Esophagus (tissue), 2 donors: ENCODE measurements at regions not wholly inside any gene's neighbourhood (a gene's known extent, or its start where the extent isn't known, plus 50 kb on each side); places are given as distances from the start of the nearest gene placed in this dataset.

ENCODE experiments used
- H3K27ac ChIP-seq, 2 donors: one replicate each; pipeline ENCODE4 v1.5.1; 2013; ENCODE audit warnings: low read depth in 2 of 2, mild to moderate bottlenecking in 2 of 2, inconsistent platforms in 1 of 2, low read length in 1 of 2, moderate library complexity in 1 of 2
- H3K27me3 ChIP-seq, 2 donors: one replicate each; pipeline ENCODE4 v1.6.1; 2013; ENCODE audit warnings: low read length in 2 of 2, control low read depth in 1 of 2, mild to moderate bottlenecking in 1 of 2; ENCODE audit not compliant: insufficient read depth in 2 of 2, control insufficient read depth in 1 of 2
- H3K36me3 ChIP-seq, 2 donors: one replicate each; pipeline ENCODE4 v1.6.1; 2013; ENCODE audit warnings: low read length in 1 of 2; ENCODE audit not compliant: control insufficient read depth in 2 of 2, insufficient read depth in 2 of 2
- H3K4me1 ChIP-seq, 2 donors: one replicate each; pipeline ENCODE4 v1.6.1; 2013; ENCODE audit warnings: low read length in 1 of 2; ENCODE audit not compliant: control insufficient read depth in 2 of 2, insufficient read depth in 2 of 2
- H3K4me3 ChIP-seq, 2 donors: one replicate each; pipeline ENCODE4 v1.5.1; 2013; ENCODE audit warnings: low read length in 2 of 2, mild to moderate bottlenecking in 2 of 2, low read depth in 1 of 2, moderate library complexity in 1 of 2
- H3K9me3 ChIP-seq, 2 donors: one replicate each; pipeline ENCODE4 v1.6.1; 2013; ENCODE audit warnings: mild to moderate bottlenecking in 2 of 2, low read depth in 1 of 2, low read length in 1 of 2, moderate library complexity in 1 of 2; ENCODE audit not compliant: control insufficient read depth in 2 of 2, insufficient read depth in 1 of 2
- WGBS, 2 donors: extraction: QIAGEN DNeasy Blood & Tissue Kit; methylation state at CpG; one replicate each; pipeline ENCODE4 v1.1.7; 2013; 5-methylcytosine and 5-hydroxymethylcytosine counted together
- donor health status: healthy with polysubstance abuse.
- donor health status: Bipolar disorder and iron deficiency.

DNA sequence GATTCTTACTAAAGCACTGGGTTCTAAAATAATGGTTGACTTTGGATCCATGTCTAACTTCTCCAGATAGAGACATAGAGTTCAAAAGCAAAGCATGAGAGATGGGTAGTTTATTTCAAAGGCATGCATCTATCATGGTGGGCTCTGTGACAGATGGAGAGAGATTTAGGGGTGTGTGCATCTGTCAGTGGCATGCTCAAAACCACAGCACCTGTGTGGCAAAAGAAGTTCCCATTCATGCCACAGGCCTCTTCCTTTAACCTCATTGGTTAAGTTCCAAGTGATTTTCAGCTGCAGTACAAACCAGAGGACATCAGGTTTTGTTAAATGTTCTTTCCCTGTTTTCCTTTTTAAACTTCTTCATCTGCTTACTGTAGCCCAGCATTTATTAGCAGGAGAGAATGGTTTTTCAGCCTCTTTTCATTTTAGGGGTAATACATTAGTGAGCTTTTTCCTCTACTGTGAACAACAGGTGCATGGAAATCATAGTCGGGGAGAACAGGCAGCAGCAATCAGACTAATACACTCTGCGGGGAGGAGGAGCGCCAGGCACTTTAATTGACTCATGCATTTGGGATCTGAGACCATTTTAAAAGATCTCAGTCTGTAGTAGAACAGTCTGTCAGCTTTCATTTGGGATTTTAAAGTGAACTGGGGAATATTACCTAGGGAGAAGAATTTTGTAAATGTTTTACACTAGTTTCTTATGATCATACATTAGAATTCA lies 52.4 kb upstream of the UPP2 start:
- Histone ChIP-seq H3K27me3 (no peaks in the 10 kb centered on the region), H3K4me1 (no peaks in the 10 kb centered on the region), H3K9me3 (no peaks in the 10 kb centered on the region), H3K27ac (no peak overlapping the region), H3K4me3 (no peak overlapping the region), H3K36me3 (no peaks in the 10 kb centered on the region)
- 81 to 91% methylated on average over 3 of the region's 3 CpGs for WGBS, 2 donors

DNA sequence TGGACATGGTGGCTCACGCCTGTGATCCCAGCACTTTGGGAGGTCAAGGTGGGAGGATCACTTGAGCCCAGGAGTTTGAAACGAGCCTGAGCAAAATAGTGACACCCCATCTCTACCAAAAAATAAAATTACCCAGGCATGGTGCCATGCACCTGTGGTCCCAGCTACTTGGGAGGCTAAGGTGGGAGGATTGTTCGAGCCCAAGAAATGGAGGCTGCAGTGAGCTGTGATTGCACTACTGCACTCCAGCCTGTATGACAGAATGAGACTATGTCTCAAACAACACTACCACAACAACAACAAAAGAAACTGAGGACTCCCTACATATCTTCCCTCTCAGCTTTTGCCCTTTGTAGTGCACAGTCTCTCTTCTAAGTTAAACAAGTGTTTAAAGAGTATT lies 53.3 kb upstream of the UPP2 start:
- no peaks in the 10 kb centered on the region for H3K27me3 ChIP-seq
- H3K4me1 ChIP-seq = no peaks in the 10 kb centered on the region
- no peak overlapping the region for H3K27ac ChIP-seq
- no peak overlapping the region for H3K4me3 ChIP-seq
- no peaks in the 10 kb centered on the region for H3K9me3 ChIP-seq
- WGBS, 2 donors = 77 to 92% methylated on average over 3 of the region's 3 CpGs
- no peaks in the 10 kb centered on the region for H3K36me3 ChIP-seq

DNA sequence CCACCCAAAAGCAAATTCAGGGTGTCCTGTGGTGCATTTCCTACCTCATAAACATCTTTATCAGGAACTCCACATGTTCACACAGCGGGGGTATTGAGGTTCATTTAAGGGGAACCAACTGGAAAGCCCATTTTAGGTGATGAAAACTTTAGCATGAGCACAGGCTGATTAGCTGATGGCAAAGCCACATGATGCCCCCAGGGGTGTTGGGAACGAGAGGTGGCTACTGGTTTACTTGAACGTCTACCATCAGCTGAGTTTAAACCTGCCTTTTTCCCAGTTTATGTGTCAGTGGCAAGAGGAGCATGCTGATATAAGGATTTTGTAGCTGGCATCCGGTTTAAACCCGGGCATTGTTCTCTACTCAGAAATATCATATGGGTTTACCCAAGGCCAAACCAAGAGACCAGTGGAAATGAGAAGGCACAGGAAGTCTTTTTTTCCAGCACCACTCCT lies 54.5 kb upstream of the UPP2 start:
- no peaks in the 10 kb centered on the region for H3K9me3 ChIP-seq
- no peak overlapping the region for H3K27ac ChIP-seq
- 69 to 71% methylated on average over 5 of the region's 5 CpGs for WGBS, 2 donors
- no peaks in the 10 kb centered on the region for H3K27me3 ChIP-seq
- no peak overlapping the region for H3K4me3 ChIP-seq
- H3K4me1 ChIP-seq = no peaks in the 10 kb centered on the region
- no peaks in the 10 kb centered on the region for H3K36me3 ChIP-seq

DNA sequence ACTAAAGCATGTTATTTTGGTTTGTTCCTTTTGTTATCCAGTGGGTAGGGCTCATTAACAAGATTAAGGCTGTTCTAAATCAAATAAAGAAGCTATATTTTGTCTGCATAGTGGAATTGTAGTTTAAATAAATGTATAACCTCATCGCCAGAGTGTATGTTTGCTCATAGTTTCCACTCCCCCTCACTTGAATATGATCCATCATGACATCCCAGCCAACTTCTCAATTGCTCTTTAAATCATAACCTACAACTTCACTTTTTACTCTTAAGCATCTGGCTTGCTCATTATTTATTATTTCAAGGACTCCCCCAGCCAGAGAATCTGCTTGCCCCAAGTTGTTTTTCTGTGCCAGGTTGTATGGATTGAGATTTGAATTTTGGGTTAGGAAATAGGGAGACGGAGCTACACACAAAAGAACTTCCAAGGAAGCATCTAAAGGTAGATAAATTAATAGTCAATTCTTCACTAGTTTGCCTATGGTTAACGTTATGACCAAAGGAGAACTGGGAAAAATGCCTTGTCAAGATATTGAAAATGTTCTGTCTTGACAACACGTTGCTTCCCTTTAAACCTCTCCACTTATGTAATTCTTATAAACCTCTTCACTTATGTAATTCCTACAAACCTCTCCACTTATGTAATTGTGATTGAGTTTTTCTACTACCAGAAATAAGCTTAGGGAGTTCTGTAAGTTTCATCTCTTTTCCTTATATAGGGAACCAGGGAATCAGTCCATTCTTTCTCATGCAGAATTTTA lies 55.4 kb upstream of the UPP2 start:
- Histone ChIP-seq H3K4me3 (no peak overlapping the region), H3K36me3 (no peaks in the 10 kb centered on the region), H3K9me3 (no peaks in the 10 kb centered on the region), H3K27me3 (no peaks in the 10 kb centered on the region), H3K4me1 (no peaks in the 10 kb centered on the region), H3K27ac (no peak overlapping the region)
- 38 to 54% methylated on average over 4 of the region's 4 CpGs for WGBS, 2 donors

DNA sequence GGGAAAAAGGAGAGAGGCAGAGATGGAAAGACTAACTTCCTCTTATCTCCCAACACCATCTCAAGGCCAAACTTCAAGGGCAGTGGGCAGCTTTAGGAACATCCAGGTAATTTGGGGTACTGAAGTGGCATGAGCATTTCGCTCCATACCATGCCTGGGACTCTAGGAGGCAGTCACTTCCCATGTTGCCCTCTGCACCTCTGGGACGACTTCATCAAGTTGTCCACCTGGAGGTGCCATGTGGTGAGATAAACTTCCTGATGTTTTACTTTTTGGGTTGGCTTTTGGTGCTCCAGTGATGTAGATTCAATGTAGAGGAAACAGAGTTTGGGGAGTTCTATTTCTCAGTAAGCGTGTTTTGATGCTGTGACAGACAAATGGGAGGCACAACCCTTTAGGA lies 56.3 kb upstream of the UPP2 start:
- H3K36me3 ChIP-seq = no peaks in the 10 kb centered on the region
- no peak overlapping the region for H3K4me3 ChIP-seq
- H3K9me3 ChIP-seq = no peaks in the 10 kb centered on the region
- no peaks in the 10 kb centered on the region for H3K4me1 ChIP-seq
- H3K27ac ChIP-seq = no peak overlapping the region
- WGBS, 2 donors = 75 to 94% methylated on average over 3 of the region's 3 CpGs
- H3K27me3 ChIP-seq = no peaks in the 10 kb centered on the region

DNA sequence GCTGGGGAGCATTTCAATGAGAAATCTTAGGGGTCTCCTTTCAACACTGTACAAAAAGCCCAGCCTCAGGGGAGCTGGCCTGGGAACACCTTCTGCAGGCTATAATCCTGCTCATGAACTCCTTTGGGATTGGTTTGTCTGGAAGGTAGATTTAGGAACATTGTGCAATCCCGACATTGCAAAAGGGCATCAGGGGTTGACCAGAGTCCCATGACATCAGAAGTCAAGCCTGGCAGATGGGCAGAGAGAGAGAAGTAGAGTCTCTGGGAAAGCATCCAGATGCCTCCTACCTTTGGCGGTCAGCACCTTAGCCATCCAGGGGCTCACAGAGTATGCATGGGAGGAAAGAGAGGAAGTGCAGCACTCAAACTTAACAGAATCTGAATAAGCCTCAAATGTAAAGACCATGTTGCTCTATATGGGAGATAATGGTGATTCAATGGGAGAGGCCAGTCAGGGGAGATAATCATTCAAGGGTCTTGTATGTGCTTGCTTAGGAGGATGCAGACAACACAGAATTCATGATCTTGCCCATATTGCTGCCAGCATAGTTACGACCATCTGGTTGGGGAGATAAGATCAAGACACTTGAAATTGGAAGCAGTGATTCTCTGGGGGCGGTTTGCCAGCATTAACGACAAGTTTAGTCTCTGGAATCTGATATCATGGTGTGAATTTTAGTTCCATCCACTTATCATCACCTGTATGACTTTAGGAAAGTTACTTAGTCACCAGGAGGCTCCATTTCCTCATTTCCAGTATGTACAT lies 58.3 kb upstream of the UPP2 start:
- Histone ChIP-seq H3K36me3 (no peaks in the 10 kb centered on the region), H3K4me1 (no peaks in the 10 kb centered on the region), H3K27ac (no peak overlapping the region), H3K9me3 (no peaks in the 10 kb centered on the region), H3K4me3 (no peak overlapping the region), H3K27me3 (no peaks in the 10 kb centered on the region)
- 80 to 82% methylated on average over 5 of the region's 5 CpGs for WGBS, 2 donors

DNA sequence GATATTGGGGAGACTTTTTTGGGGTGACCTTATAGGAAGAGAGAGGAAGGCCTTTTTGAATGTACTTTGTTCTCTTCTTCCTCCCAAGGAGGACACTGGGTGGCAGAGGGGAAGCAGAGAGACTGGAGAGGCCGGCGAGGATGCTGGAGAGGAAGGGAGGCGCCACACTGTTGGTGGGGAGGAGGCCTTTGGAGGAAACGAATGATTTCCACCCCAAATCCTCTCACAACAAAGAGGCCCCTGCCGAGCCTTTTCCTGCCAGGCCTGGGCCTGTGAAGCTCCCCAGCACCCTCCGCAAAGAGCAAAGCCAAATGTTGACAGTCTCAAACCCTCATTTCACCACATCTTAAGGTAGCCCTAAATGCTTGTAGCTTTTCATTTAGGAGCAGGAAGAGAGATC lies 59.0 kb upstream of the UPP2 start:
- Histone ChIP-seq H3K36me3 (no peaks in the 10 kb centered on the region), H3K4me1 (no peaks in the 10 kb centered on the region), H3K27me3 (no peaks in the 10 kb centered on the region), H3K4me3 (no peak overlapping the region), H3K9me3 (no peaks in the 10 kb centered on the region), H3K27ac (no peak overlapping the region)
- 69 to 84% methylated on average over 6 of the region's 6 CpGs for WGBS, 2 donors

DNA sequence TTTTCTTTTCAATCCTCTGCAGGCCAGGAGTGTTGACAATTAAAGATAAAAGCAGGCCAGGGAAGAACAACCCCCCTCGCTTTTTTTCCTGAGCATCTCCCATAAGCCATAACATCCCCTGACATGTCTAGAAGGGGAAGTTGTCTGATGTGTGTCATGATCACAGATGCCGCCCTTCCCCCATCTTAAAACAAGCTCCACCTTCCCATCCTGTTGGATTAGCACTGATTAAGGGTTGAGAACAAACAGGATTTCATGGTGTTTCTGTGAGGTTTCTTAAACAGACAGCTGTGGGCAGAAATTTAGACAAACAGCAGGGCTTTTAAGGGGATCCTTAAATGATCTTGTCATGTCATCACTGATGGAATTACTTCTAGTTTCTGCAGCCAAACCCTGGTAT lies 59.4 kb upstream of the UPP2 start:
- Histone ChIP-seq H3K27me3 (no peaks in the 10 kb centered on the region), H3K27ac (no peak overlapping the region), H3K9me3 (no peaks in the 10 kb centered on the region), H3K4me3 (no peak overlapping the region), H3K4me1 (no peaks in the 10 kb centered on the region), H3K36me3 (no peaks in the 10 kb centered on the region)
- WGBS, 2 donors = 73 to 74% methylated on average over 2 of the region's 2 CpGs

DNA sequence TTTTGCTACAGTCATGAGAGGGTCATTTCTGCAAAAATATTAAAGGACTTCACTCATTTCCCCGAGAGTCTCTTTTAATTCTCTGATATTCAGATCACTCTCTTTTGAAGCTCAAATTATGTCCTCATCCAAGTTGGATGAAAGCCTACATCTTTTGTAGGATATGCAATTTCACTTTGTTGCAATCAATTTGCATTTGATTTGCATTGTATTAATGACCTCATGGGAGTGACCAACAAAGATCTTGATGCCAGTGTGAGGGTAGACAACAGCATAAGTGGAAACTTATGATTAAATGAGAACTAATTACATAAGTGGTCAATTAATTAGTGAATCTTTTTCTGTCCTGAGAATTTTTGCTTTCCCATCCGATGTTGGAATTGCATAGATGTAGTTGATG lies 60.3 kb upstream of the UPP2 start:
- Histone ChIP-seq H3K27ac (no peak overlapping the region), H3K4me1 (no peaks in the 10 kb centered on the region), H3K36me3 (no peaks in the 10 kb centered on the region), H3K27me3 (no peaks in the 10 kb centered on the region), H3K9me3 (no peaks in the 10 kb centered on the region), H3K4me3 (no peak overlapping the region)
- WGBS, 2 donors = 87 to 91% methylated on average over 2 of the region's 2 CpGs
